CD4-positive, alpha-beta T cell treated with Interleukin-21 for 1 hour (primary cell): ENCODE measurements at regions not wholly inside any gene's neighbourhood (a gene's known extent, or its start where the extent isn't known, plus 50 kb on each side); places are given as distances from the start of the nearest gene placed in this dataset.
"Not testable (repeated sequence)": the region's sequence is repeated elsewhere in the genome, so short reads cannot be mapped to it uniquely, and the experiment has no call there.

Experiments used
- DNase-seq: peaks from one replicate; pipeline ENCODE4 v3.0.0-alpha.2; 2020

DNA sequence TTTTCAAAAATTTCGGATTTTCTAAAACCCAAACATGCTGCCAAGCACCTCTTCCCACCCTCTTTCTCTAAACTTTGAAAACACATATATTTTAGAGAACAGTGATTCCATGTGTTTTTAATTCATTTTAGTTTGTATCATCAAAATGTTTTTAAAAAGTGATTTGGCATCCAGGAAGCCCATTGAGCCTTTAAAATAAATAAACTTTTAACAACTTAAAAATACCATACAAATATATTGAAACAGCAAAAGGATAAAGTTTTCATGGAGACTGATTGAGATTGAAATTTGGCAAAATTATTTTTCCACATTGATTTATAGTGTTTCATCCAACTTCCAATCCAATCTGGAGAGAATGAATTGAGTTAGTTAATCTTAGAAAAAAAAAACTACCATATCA is 374.7 kb downstream of the CD109 start:
- DNase-seq = no peak

GRCh38 chr6:74070091-74070490 is 374.1 kb downstream of the CD109 start:
- no peak for DNase-seq

DNA sequence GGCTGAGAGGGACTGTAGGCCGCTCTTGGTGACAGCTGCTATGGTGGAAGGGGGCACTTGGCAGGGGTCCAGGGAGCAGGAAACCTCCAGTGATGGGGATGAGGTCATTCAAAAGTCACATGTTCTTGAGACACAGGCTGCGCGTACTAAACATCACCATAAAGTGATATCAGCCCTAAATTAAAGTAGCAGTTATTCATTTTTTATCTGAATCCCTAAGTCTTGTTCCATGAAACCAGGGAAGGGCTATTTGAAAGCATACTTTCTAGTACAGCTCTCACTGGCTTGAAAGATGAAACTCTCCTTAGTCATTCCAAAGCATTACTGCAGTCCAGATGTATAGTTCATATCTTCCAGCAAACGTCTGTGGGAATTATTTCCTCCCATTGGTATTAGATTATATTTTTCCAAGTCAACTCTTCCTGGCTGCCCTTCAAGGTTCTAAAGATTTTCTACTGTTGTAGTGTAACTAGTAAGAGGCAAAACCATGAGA is 373.1 kb downstream of the CD109 start:
- DNase-seq = no peak

- no peak for DNase-seq
Measured at GRCh38 chr6:74066168-74066871, 370.3 kb downstream of the CD109 start.

DNA sequence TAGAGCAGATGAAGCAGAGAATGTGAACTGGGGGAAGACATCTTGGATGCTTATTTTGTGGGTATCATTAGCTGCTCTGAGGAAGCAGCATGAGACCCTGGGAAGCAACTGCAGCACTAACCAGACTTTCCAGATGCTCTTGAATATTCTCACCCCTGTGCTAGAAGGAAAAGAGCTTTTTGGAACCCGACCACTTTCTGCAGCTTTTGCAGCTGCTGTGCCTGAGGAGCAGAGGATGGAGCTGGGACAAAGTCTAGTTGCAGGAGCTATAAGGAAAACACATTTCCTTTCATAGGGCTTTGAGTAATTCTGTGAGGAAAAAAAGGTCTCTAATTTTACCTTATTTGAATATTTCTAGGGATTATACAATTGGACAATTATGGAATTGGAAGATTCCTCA is 369.7 kb downstream of the CD109 start:
- no peak for DNase-seq

DNA sequence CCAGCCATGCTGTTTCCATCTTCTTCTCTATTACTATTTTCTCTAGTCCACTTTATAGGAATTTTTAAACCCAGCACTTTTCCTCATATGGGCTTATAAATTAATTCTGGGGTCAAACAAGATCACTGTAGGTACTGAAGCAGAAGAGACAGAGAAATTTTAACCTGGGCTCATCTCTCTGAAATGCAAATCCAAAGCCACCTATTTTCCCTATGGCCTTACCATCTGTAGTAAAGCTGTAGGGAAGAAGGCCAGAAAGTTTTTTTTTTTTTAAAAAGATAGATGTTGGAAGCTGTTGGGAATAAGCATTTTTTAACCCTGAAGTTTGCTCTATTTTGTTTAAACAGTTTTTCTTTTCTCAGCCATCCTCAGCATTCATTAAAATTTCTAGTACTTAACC is 367.4 kb downstream of the CD109 start:
- DNase-seq = no peak

- DNase-seq = no peak
Measured at GRCh38 chr6:74061201-74061600, 365.2 kb downstream of the CD109 start.

- DNase-seq = no peak
Measured at GRCh38 chr6:74060354-74060753, 364.4 kb downstream of the CD109 start.

- no peak for DNase-seq
Measured at GRCh38 chr6:74058606-74059005, 362.6 kb downstream of the CD109 start.

GRCh38 chr6:74057326-74057725 is 361.3 kb downstream of the CD109 start:
- DNase-seq = no peak

DNA sequence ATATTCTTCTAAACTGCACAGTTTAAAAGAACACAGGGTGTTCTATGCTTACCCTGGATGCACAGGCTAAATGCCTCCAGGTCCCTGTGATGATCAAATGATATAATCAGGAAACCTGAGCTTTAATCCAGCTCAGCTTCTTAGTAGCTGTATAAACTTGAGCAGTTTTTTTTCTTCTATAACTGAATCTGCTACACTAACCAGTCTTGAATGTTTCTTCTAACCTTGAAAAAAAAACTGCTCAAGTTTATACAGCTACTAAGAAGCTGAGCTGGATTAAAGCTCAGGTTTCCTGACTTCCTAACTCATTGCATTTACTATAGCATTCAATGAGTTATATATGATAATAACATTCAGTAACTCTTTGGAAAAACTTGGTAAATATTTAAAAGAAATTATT is 358.2 kb downstream of the CD109 start:
- DNase-seq = no peak

- DNase-seq = no peak
Measured at GRCh38 chr6:74050921-74051320, 354.9 kb downstream of the CD109 start.

DNA sequence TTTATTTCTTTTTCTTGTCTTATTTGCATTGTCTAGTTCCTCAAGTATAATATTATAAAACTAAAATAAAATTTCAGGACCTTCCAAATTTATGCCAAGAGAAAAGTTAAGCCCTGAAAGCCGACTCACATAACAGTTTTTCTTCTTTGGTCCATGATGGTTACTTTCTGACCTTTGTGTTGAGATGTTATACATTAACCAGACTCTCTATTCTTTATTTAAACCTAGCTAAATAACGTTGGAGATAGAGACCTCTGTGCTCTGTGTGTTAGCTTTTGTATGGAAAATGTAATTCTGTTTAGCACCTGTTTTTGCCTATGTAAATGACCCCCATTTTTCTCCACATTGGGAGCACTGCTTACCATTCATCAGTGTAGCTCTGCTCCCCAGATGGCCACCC is 352.4 kb downstream of the CD109 start:
- no peak for DNase-seq

DNA sequence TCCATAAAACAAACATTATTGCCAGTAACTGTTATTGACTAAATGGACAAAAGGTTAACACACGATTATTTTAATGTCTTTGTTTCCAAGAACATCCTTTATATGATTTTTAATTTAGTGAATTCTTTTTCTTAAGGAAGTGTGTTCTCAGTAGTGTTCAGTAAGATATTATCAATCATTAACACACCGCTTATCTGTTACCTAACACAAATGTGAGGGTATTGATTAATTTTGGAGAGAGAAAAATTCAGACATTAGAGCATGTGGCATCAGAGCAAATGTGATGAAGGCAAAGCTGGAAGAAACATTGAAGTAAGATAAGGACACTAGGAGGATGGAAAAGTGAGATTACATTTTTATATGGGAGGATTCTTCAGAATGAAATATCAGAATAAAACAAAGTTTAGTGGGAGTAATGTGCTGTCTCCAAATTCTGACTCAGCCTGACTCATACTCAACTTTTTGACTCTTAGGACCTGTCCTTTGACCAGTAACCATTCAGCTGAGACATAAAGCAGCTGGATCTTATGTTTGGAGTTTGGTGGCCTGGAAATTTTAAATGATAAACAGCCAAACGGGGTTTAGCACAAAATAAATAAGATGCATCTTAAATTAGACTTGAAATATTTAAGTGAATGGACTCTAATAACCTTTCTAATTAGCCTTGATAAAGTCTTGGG is 348.6 kb downstream of the CD109 start:
- DNase-seq = no peak

- DNase-seq = no peak
Measured at GRCh38 chr6:74041420-74041819, 345.4 kb downstream of the CD109 start.

DNA sequence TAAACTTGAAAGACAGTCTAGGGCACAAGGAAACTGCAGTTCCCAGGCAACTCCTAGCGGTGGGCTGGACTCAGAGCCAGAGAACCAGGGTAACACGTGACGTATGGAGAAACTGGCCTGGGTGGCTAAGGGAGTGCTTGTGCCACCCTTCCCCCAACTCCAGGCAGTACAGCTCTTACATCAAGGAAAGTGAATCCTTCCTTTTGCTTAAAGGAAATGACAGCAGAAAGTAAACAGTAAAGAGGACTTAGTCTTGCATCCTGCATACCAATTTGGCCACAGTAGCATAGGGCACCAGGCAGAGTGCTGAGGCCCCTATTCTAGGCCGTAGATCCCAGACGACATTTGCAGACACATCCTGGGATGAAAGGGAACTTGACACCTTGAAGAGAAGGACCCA is 322.8 kb downstream of the CD109 start:
- no peak for DNase-seq

DNA sequence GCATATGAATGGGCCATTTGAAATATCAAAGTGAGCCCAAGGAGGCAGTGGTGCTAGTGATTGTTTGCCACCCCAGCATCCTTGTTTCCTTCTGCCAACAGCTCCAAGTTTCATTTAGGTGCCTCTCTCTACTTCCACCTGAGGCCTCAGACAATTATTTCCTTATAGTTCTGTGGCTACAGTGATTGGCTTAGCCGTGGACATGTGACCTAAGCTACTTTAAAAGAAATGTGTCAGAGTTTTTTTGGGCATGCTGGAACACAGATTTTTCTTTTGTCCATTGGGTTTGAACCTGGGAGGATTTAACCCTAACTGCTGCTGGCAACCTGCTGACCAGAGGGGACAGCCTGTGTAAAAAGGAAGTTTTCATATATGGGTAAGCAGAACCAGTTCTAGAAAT is 319.4 kb downstream of the CD109 start:
- no peak for DNase-seq

GRCh38 chr6:74000666-74001490 is 304.9 kb downstream of the CD109 start:
- DNase-seq = no peak

- not testable (repeated sequence) for DNase-seq
Measured at GRCh38 chr6:73990609-73991238, 294.7 kb downstream of the CD109 start.

- DNase-seq = no peak
Measured at GRCh38 chr6:73989428-73989827, 293.4 kb downstream of the CD109 start.

DNA sequence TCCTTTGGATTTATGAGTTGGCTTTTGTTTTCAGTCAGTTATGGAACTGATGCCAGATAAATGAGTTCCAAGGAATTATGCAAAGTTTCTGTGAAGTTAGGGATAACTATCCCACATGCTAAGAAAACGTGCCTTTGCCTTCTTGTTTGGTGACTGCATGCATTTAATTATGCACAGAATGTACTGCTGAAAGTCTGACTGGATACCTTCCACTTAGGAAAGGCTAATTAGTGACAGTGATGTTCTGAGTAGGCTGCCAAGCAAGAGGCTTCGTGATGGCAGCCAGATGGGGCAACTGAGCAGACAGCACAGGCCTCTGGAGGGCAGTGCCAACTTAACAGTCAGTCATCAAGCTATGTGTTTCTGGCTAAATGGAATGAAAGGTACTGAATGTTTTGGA is 289.9 kb downstream of the CD109 start:
- no peak for DNase-seq

DNA sequence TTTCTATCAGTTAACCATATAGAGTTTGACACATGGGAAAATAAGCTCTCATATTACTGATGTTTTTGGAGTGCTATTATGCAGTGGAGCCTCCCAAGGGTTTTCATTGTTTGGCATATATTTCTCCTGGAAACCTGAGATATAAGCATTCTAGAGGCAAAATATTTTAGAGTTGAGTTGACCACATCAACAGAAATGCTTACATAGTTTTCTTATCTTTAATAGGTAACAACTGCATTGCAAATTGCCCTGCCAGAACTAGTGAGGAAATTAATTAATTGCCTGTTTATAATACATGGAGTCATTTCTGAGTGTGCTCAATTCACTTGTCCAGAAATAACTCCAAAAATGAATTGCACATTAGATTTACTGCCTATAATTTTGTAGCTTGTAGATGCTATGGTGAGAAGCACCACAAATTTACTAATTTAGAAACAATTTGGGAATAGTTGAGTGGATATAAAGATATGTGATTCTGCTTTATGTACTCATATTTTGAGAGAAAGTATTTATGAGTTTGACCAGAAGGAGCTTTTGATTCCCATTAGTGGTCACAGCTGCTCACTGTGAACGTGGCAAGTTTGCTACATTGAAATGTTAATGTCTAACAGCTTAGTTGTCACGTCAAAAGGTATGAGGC is 288.7 kb downstream of the CD109 start:
- DNase-seq = no peak

DNA sequence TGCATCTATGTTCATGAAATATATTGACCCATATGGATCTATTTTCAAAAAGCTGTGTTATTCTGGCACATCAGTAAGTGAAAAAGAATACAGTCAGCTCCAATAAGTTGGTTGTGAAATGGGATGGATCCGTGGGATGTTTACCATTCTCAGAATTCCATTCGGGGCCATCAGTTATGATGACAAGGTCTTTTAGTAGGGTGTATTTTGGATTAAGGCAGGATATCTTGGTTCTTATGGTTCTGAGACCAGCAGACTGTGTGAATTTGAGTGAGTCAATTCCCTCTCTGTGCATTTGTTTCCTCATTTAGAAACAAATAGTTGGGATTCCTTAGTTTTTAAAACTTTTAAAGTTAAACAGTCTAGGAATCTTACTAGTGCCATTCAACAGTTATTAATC is 287.4 kb downstream of the CD109 start:
- no peak for DNase-seq
